Upper lobe of left lung (tissue), 4 donors: ENCODE measurements at regions not wholly inside any gene's neighbourhood (a gene's known extent, or its start where the extent isn't known, plus 50 kb on each side); places are given as distances from the start of the nearest gene placed in this dataset.

Experiments used
- CTCF ChIP-seq, 6 experiments: fragments of 450-650 bp in 4 of 6; fragments of 200-600 bp in 2 of 6; sonication (generic) in 2 of 6; IDR thresholded peaks; one replicate each; pipeline ENCODE4 v1.5.1; 2016 to 2019; ENCODE audit warnings: antibody characterized with exemption in 6 of 6
- EP300 ChIP-seq, 4 donors: sonication (generic); formaldehyde crosslinking; IDR thresholded peaks; one replicate each; pipeline ENCODE4 v1.5.1; 2017; ENCODE audit warnings: antibody characterized with exemption in 4 of 4, control low read depth in 2 of 4
- POLR2A ChIP-seq, 4 donors: fragments of 450-650 bp; IDR thresholded peaks; one replicate each; pipeline ENCODE4 v1.5.1; 2016 to 2017; ENCODE audit warnings: antibody characterized with exemption in 4 of 4, mild to moderate bottlenecking in 2 of 4
- POLR2AphosphoS5 ChIP-seq, 2 donors: sonication (generic); formaldehyde crosslinking; IDR thresholded peaks; one replicate each; pipeline ENCODE4 v1.5.1; 2017; ENCODE audit warnings: antibody characterized with exemption in 2 of 2

DNA sequence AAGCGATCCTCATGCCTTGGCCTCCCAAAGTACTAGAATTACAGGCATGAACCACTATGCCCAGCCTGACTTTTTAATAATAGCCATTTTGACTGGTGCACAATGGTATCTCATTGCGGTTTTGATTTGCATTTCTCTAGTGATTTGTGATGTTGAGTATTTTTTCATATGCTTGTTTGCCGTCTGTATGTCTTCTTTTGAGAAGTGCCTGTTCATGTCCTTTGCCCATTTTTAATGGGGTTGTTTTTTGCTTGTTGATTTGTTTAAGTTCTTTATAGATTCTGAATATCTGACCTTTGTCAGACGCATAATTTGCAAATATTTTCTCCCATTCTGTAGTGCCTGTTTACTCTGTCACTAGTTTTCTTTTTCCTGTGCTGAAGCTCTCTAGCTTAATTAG lies 219.2 kb upstream of the CTBP2 start:
- no peak for TF ChIP-seq POLR2AphosphoS5 (IDR thresholded peaks at IDR 0.05)
- TF ChIP-seq CTCF (IDR thresholded peaks at IDR 0.05): no peak
- no peak for TF ChIP-seq EP300 (IDR thresholded peaks at IDR 0.05)
- TF ChIP-seq POLR2A (IDR thresholded peaks at IDR 0.05): no peak
